Activated naive CD4-positive, alpha-beta T cell treated with anti-CD3 and anti-CD28 coated beads, Interleukin-2, amount 10 ng/mL, durations not matched to agents 7 days and 5 days (primary cell): ENCODE measurements at regions not wholly inside any gene's neighbourhood (a gene's known extent, or its start where the extent isn't known, plus 50 kb on each side); places are given as distances from the start of the nearest gene placed in this dataset.
"Not testable (repeated sequence)": the region's sequence is repeated elsewhere in the genome, so short reads cannot be mapped to it uniquely, and the experiment has no call there.

Experiments
- CTCF ChIA-PET: fragments of 350-600 bp; sonication (Branson Sonifier 250); formaldehyde crosslinking; loops from one replicate; lab custom pipeline; 2021; ENCODE audit warnings: antibody characterized with exemption; lab: Charles Lee
- DNase-seq: peaks from one replicate; pipeline ENCODE4 v3.0.0-alpha.2; 2020
- H3K27ac Mint-ChIP-seq: one replicate; pipeline ENCODE4 v1.8.0; 2021; ENCODE audit warnings: mild to moderate bottlenecking, moderate library complexity, mixed read lengths
- H3K27me3 Mint-ChIP-seq: one replicate; pipeline ENCODE4 v1.8.0; 2021; ENCODE audit warnings: mild to moderate bottlenecking, mixed read lengths
- H3K36me3 Mint-ChIP-seq: one replicate; pipeline ENCODE4 v1.8.0; 2021; ENCODE audit warnings: mixed read lengths
- H3K4me1 Mint-ChIP-seq: one replicate; pipeline ENCODE4 v1.8.0; 2021; ENCODE audit warnings: mixed read lengths
- H3K4me3 Mint-ChIP-seq: one replicate; pipeline ENCODE4 v1.8.0; 2021; ENCODE audit warnings: mild to moderate bottlenecking, moderate library complexity, mixed read lengths
- H3K9me3 Mint-ChIP-seq: one replicate; pipeline ENCODE4 v1.8.0; 2021; ENCODE audit warnings: mixed read lengths

GRCh38 chr21:16454399-16454798 lies 724.6 kb downstream of the USP25 start:
- Mint-ChIP-seq H3K4me3 (no peak overlapping the region), H3K27ac (no peak overlapping the region), H3K27me3 (no peaks in the 10 kb centered on the region), H3K36me3 (no peaks in the 10 kb centered on the region), H3K9me3 (no peaks in the 10 kb centered on the region), H3K4me1 (no peaks in the 10 kb centered on the region)
- DNase-seq, result no peak
- CTCF ChIA-PET, result no interaction called here

GRCh38 chr21:16455526-16455925 lies 725.7 kb downstream of the USP25 start:
- Mint-ChIP-seq H3K36me3 (no peaks in the 10 kb centered on the region), H3K27ac (no peak overlapping the region)
- CTCF ChIA-PET, result no interaction called here

GRCh38 chr21:16455978-16456377 lies 726.2 kb downstream of the USP25 start:
- Mint-ChIP-seq H3K27ac (no peak overlapping the region), H3K4me3 (no peak overlapping the region), H3K4me1 (no peaks in the 10 kb centered on the region), H3K36me3 (no peaks in the 10 kb centered on the region), H3K9me3 (no peaks in the 10 kb centered on the region), H3K27me3 (no peaks in the 10 kb centered on the region)
- no peak for DNase-seq
- CTCF ChIA-PET, result no interaction called here

More at GRCh38 chr21:16455526-16455925, 725.7 kb downstream of the USP25 start:
- H3K9me3 Mint-ChIP-seq, result no peaks in the 10 kb centered on the region
- no peaks in the 10 kb centered on the region for H3K27me3 Mint-ChIP-seq
- no peak for DNase-seq
- no peaks in the 10 kb centered on the region for H3K4me1 Mint-ChIP-seq
- no peak overlapping the region for H3K4me3 Mint-ChIP-seq

GRCh38 chr21:16457498-16457897 lies 727.7 kb downstream of the USP25 start:
- Mint-ChIP-seq H3K36me3 (no peaks in the 10 kb centered on the region), H3K27ac (no peak overlapping the region), H3K9me3 (peaks cover 5% of the 10 kb centered on the region), H3K4me1 (no peaks in the 10 kb centered on the region), H3K4me3 (no peak overlapping the region), H3K27me3 (no peaks in the 10 kb centered on the region)
- CTCF ChIA-PET, result no interaction called here
- DNase-seq, result no peak

GRCh38 chr21:16460936-16461335 lies 731.2 kb downstream of the USP25 start:
- CTCF ChIA-PET, result no interaction called here
- Mint-ChIP-seq H3K36me3 (no peaks in the 10 kb centered on the region), H3K27me3 (no peaks in the 10 kb centered on the region), H3K4me1 (no peaks in the 10 kb centered on the region), H3K4me3 (no peak overlapping the region), H3K9me3 (peaks cover 14% of the 10 kb centered on the region), H3K27ac (no peak overlapping the region)
- DNase-seq, result no peak

GRCh38 chr21:16464211-16464889 lies 734.6 kb downstream of the USP25 start:
- H3K27me3 Mint-ChIP-seq, CTCF ChIA-PET, H3K4me1 Mint-ChIP-seq, H3K4me3 Mint-ChIP-seq, H3K36me3 Mint-ChIP-seq, DNase-seq, H3K27ac Mint-ChIP-seq: not testable (repeated sequence)
- peaks cover 14% of the 10 kb centered on the region for H3K9me3 Mint-ChIP-seq

GRCh38 chr21:16468184-16468583 lies 738.4 kb downstream of the USP25 start:
- H3K27ac Mint-ChIP-seq, result no peak overlapping the region
- CTCF ChIA-PET, result no interaction called here
- no peaks in the 10 kb centered on the region for H3K4me1 Mint-ChIP-seq
- H3K27me3 Mint-ChIP-seq, result no peaks in the 10 kb centered on the region
- H3K4me3 Mint-ChIP-seq, result no peak overlapping the region
- H3K9me3 Mint-ChIP-seq, result peaks cover 9% of the 10 kb centered on the region
- H3K36me3 Mint-ChIP-seq, result no peaks in the 10 kb centered on the region
- DNase-seq, result no peak

GRCh38 chr21:16473988-16474387 lies 744.2 kb downstream of the USP25 start:
- H3K9me3 Mint-ChIP-seq, result peaks cover 9% of the 10 kb centered on the region

GRCh38 chr21:16476056-16476825 lies 746.5 kb downstream of the USP25 start:
- H3K27ac Mint-ChIP-seq, result no peak overlapping the region
- peaks cover 8% of the 10 kb centered on the region for H3K9me3 Mint-ChIP-seq
- H3K4me1 Mint-ChIP-seq, result no peaks in the 10 kb centered on the region
- no peaks in the 10 kb centered on the region for H3K27me3 Mint-ChIP-seq
- DNase-seq, result no peak
- H3K36me3 Mint-ChIP-seq, result no peaks in the 10 kb centered on the region
- H3K4me3 Mint-ChIP-seq, result no peak overlapping the region
- CTCF ChIA-PET, result no interaction called here

More at GRCh38 chr21:16473988-16474387, 744.2 kb downstream of the USP25 start:
- DNase-seq, result no peak
- H3K27me3 Mint-ChIP-seq, result no peaks in the 10 kb centered on the region
- no peak overlapping the region for H3K4me3 Mint-ChIP-seq
- CTCF ChIA-PET, result no interaction called here
- H3K4me1 Mint-ChIP-seq, result no peaks in the 10 kb centered on the region
- H3K36me3 Mint-ChIP-seq, result no peaks in the 10 kb centered on the region
- H3K27ac Mint-ChIP-seq, result no peak overlapping the region

GRCh38 chr21:16488042-16488441 lies 758.3 kb downstream of the USP25 start:
- H3K27me3 Mint-ChIP-seq, result no peaks in the 10 kb centered on the region
- H3K4me1 Mint-ChIP-seq, result no peaks in the 10 kb centered on the region

GRCh38 chr21:16492356-16492755 lies 762.6 kb downstream of the USP25 start:
- H3K9me3 Mint-ChIP-seq, result peaks cover 4% of the 10 kb centered on the region
- DNase-seq, result no peak
- CTCF ChIA-PET, result no interaction called here
- H3K27ac Mint-ChIP-seq, result no peak overlapping the region
- H3K4me3 Mint-ChIP-seq, result no peak overlapping the region
- no peaks in the 10 kb centered on the region for H3K36me3 Mint-ChIP-seq
- no peaks in the 10 kb centered on the region for H3K4me1 Mint-ChIP-seq
- no peaks in the 10 kb centered on the region for H3K27me3 Mint-ChIP-seq

More at GRCh38 chr21:16488042-16488441, 758.3 kb downstream of the USP25 start:
- DNase-seq, result no peak
- CTCF ChIA-PET, result no interaction called here
- no peak overlapping the region for H3K4me3 Mint-ChIP-seq
- no peaks in the 10 kb centered on the region for H3K36me3 Mint-ChIP-seq
- peaks cover 5% of the 10 kb centered on the region for H3K9me3 Mint-ChIP-seq
- no peak overlapping the region for H3K27ac Mint-ChIP-seq

- H3K9me3 Mint-ChIP-seq, result peaks cover 7% of the 10 kb centered on the region
Observed at GRCh38 chr21:16492892-16493291, 763.1 kb downstream of the USP25 start.

GRCh38 chr21:16496609-16497008 lies 766.8 kb downstream of the USP25 start:
- no peaks in the 10 kb centered on the region for H3K36me3 Mint-ChIP-seq
- DNase-seq, result no peak
- no peaks in the 10 kb centered on the region for H3K27me3 Mint-ChIP-seq
- CTCF ChIA-PET, result no interaction called here
- H3K4me3 Mint-ChIP-seq, result no peak overlapping the region
- H3K9me3 Mint-ChIP-seq, result peaks cover 5% of the 10 kb centered on the region
- no peaks in the 10 kb centered on the region for H3K4me1 Mint-ChIP-seq
- no peak overlapping the region for H3K27ac Mint-ChIP-seq

More at GRCh38 chr21:16492892-16493291, 763.1 kb downstream of the USP25 start:
- H3K27ac Mint-ChIP-seq, result no peak overlapping the region
- H3K27me3 Mint-ChIP-seq, result no peaks in the 10 kb centered on the region
- CTCF ChIA-PET, result no interaction called here
- no peaks in the 10 kb centered on the region for H3K4me1 Mint-ChIP-seq
- no peaks in the 10 kb centered on the region for H3K36me3 Mint-ChIP-seq
- no peak overlapping the region for H3K4me3 Mint-ChIP-seq
- DNase-seq, result no peak

GRCh38 chr21:16500271-16500670 lies 770.5 kb downstream of the USP25 start:
- Mint-ChIP-seq H3K36me3 (no peaks in the 10 kb centered on the region), H3K4me1 (no peaks in the 10 kb centered on the region), H3K27ac (no peak overlapping the region), H3K27me3 (no peaks in the 10 kb centered on the region), H3K9me3 (peaks cover 3% of the 10 kb centered on the region), H3K4me3 (no peak overlapping the region)
- DNase-seq, result no peak
- CTCF ChIA-PET, result no interaction called here

- peaks cover 3% of the 10 kb centered on the region for H3K9me3 Mint-ChIP-seq
- H3K27ac Mint-ChIP-seq, result no peak overlapping the region
- no peak for DNase-seq
- H3K4me1 Mint-ChIP-seq, result no peaks in the 10 kb centered on the region
- H3K36me3 Mint-ChIP-seq, result no peaks in the 10 kb centered on the region
- no peak overlapping the region for H3K4me3 Mint-ChIP-seq
- CTCF ChIA-PET, result no interaction called here
- H3K27me3 Mint-ChIP-seq, result no peaks in the 10 kb centered on the region
Observed at GRCh38 chr21:16502273-16502672, 772.5 kb downstream of the USP25 start.
